GM21786 (cell line): ENCODE measurements at regions not wholly inside any gene's neighbourhood (a gene's known extent, or its start where the extent isn't known, plus 50 kb on each side); places are given as distances from the start of the nearest gene placed in this dataset.
"Not testable (repeated sequence)": the region's sequence is repeated elsewhere in the genome, so short reads cannot be mapped to it uniquely, and the experiment has no call there.

Experiments used
- ATAC-seq: cut with Tn5 transposase; IDR thresholded peaks from one replicate; pipeline ENCODE4 v1.9.1; 2021; ENCODE audit not compliant: unreplicated experiment

DNA sequence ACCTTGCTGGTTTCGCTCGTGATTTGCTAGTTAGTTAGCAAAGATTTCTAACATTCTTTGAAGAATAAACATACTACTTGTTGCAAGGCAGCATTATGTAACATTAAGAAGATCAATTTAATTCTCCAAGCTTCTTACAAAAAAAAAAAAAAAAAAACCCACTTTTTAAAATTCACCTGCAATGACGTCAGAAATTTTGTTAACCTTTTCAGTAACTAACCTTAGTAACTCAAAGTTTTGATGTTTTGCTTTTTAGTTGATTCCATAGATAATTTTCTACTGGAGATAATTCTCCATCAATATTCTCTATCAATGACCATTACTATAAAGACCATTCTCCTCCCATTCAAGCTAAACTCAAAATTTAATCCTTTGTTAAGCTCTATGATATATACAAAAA, 491.8 kb upstream of the TBL1XR1 start:
- no peak for ATAC-seq

- ATAC-seq = no peak
Observed at GRCh38 chr3:177689869-177690268, 492.6 kb upstream of the TBL1XR1 start.

GRCh38 chr3:177690306-177690705, 493.0 kb upstream of the TBL1XR1 start:
- ATAC-seq = no peak

- no peak for ATAC-seq
Observed at GRCh38 chr3:177692304-177692975, 495.2 kb upstream of the TBL1XR1 start.

- ATAC-seq = no peak
Observed at GRCh38 chr3:177693616-177694264, 496.5 kb upstream of the TBL1XR1 start.

- no peak for ATAC-seq
Observed at GRCh38 chr3:177694316-177694715, 497.0 kb upstream of the TBL1XR1 start.

DNA sequence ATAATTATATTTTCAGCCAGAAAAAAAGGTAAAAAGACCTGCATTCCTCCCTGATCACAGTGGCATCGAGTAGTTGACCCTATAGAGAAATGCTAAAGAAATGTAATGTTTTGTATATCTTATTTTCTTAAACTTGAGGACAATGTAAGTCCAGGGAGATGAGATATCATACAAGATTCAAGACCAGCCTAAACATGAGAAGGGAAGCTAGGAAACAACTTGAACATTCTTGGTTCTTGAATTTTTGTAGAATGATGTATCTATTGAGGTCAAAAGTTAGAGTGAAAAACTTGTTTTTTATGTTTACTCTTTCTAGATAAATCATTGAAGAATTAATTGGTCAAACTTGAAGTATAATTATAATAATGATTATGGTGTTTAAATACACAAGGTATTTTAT, 497.7 kb upstream of the TBL1XR1 start:
- ATAC-seq = no peak

- no peak for ATAC-seq
Observed at GRCh38 chr3:177700117-177700516, 502.8 kb upstream of the TBL1XR1 start.

DNA sequence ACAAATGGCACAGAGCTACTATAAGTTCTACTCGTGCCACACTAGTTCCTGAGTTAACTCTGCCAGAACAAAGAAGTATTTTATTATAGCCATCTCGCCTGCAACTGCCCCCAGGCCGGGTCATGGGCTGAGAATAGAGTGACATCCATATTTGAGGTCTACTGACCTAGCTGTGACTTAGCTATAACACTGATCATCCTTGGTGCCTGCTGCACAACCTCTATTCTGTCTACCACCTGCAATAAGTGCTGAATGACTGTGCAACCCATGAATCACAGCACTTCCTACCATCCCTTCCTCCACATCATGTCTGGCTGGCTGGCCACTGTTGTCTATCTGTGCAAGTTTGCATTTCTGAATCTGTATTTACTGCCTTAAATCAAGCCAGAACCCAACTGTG, 506.5 kb upstream of the TBL1XR1 start:
- ATAC-seq = no peak

DNA sequence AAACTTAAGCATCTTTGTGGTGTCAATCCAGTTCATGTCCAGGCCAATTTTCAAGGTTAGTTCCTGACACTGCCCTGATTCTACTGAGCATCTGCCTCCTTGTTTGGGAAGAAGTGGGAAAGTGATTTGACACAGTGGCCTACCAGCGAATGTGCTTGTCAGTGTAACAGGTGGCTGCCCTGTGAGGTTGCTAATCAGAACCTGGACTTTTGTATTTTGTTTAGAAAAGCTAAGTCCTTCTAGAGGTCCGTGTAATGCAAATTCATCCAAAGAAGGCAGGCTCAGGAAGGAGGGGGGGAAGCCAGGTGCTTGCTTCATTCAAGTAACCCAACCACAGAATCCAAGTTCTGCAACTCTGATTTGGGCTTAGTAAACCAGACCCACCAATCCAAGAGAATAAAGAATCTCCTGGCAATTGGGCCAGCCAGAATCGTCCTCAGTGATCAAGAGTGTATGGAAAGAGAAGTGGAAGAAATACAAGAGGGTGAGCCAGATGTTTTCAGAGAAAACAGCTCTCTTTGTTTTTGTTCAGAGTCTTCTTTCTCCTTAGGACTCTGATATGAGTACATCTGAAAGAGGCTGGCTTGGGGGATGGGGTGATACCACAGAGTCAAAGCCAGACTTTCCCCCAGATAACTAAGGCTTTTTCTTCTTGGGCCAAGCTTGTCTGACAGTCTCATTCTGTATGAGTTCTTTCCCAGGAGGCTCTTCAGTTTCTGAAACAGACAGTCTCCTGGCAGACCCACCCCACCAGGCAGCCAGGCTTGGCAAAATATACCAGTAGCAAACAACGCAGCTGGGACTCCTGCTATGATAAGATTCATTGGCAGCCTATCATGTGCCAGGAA, 508.9 kb upstream of the TBL1XR1 start:
- no peak for ATAC-seq

DNA sequence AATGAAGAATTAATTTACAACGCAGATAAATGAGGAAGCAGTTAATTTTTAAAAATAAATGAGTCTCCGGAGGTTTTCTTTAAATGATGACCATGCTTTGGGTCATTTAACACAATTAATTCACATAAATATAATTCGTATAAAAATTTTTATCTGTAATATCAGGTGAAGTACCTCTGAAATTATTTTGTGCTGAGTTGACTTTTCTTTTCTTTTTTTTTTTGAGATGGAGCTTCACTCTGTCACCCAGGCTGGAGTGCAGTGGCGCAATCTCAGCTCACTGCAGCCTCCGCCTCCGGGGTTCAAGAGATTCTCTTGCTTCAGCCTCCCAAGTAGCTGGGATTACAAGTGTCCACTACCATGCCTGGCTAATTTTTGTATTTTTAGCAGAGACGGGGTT, 512.2 kb upstream of the TBL1XR1 start:
- ATAC-seq = not testable (repeated sequence)

DNA sequence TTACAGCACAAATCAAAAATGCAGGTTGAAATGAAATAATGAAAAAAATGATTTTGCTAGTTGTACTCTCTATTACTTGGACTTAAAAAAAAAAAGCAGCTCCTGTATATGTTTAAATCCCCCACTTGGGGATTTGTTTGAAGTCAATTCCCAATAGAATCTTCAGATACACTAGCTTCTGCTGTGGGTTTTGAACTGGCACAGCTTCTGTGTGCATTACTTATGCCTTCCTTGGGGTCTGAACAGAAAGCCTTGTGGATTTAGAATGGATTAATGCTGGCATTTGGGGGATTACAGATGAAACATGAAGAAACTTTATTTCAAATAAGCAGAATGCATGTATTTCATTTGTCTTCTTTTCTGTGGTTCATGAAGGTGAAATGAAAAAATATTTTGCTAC, 513.2 kb upstream of the TBL1XR1 start:
- ATAC-seq = no peak

GRCh38 chr3:177711637-177712036, 514.4 kb upstream of the TBL1XR1 start:
- no peak for ATAC-seq

DNA sequence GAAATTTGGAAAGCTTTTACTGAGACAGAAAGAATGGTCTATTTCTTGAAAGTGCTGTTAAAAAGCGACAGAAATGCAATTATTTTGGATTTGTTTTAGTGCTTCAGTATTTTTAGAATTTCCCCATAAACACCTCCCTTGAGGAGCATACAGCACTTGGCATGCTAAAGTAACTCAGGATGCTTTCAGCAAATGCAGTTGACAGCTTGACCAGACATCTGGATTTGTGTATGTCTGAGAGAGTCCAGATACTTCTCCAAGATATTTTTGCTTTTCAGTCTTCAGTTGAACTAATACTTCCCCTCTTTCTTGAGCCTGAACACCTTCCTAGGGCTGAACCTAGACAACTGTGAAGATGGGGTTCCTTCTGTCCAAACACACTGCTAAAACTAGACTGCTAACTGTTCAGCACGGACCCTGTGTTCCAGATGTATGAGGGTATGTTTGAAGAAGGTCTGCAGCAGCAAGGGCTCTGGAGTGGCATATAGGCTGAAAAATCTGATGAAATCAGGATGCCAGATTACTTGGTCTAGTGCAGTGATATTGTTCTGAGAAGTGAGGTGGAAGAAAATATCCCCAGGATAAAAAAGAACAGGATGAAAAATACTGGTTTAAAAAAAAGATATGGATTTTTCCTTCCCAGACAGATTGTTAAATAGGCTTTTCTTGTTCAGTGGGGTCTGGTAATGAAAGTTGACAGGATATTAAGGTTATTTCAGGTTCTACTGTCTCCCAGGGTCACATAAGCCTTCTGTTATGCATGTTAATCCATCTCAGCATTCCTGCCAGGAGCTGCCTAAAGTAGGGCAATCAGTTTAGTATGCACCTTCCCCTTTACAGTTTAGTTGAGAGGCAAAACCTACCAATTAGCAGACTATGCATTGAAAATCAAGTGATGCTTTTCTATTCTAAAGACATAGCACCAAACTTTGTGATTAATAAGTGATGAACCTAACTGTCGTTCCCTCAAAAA, 516.9 kb upstream of the TBL1XR1 start:
- ATAC-seq = no peak

DNA sequence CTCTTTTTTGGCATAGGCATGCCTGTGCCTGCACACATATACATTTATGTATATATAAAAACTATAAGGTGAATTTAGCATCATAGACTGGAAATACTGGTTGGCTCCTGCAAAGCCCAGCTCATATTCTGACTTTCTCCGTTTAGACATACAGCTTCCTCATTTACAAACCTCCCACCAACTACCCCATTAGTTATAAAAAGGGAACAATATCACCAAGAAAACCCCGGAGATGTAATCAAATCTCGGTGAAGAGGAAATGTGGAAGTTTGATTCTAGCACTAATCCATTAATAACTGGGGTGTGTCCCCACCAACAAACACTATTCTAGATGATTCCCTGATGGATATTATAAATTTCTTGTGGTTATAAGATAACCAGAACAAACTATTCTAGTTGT, 517.7 kb upstream of the TBL1XR1 start:
- no peak for ATAC-seq

DNA sequence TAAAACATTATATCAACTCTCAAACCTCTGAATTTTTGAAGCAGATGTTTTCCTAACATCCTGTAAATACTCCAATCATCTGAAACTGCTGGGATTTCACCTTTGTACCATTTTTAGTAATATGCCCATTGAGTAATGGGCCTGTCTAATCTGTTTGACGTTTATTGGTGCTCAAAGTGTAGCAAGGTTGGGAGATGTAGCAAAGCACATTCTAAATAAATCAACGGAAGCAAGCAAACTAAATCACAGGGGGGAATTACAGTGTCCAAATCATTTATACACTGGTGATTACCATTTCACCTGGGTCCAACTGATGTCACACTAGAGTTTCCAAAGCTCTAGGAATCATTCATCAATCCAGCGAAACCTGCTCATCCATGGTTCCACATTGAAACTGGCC, 518.7 kb upstream of the TBL1XR1 start:
- ATAC-seq = no peak

- ATAC-seq = not testable (repeated sequence)
Observed at GRCh38 chr3:177720927-177721326, 523.6 kb upstream of the TBL1XR1 start.

DNA sequence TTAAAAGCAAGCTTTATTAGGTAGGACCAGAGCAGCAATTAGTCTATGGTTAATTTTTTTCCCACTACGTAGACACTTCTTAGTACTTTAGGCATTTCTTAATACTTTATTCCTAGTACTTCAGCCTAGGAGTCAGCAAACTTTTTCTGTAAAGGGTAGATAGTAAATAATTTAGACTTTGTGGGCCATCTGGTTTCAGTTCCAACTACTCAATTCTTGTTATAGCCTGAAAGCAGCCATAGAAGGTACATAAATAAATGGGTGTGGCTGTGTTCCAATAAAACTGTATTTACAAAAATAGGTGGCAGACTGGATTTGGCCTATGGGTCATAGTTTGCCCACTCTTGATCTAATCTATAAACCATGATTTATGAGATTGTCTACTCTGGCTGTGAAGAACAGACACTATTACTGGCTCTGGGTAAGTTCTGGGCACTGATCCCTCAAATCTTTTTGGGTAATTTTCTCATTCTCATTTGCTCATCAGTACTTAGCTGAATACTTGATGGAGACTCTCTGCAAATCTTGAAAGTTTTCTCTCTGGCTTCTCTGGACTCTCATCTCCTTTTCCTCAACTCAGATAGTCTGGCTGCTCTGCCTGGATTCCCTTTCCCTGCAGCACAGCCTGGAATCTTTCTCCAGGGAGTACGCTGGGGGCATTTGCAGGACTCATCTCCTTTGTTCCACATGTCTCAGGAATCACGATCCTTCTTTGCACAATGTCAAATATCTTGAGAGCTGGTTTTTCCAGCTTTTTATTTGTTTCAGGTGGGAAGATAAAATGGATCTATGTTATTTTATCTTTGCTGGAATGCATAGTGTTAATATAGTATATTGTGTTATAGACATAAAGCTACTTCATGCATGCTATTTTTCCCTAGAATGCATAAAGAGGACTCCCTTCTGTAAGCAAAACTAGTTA, 524.8 kb upstream of the TBL1XR1 start:
- no peak for ATAC-seq

GRCh38 chr3:177724020-177724638, 526.8 kb upstream of the TBL1XR1 start:
- no peak for ATAC-seq
